ENCODE measurements at regions not wholly inside any gene's neighbourhood (a gene's known extent, or its start where the extent isn't known, plus 50 kb on each side); places are given as distances from the start of the nearest gene placed in this dataset.

GRCh38 chr18:61093965-61094364 lies 239.3 kb upstream of the CDH20 start:
- DNase-seq, result no peak

GRCh38 chr18:61096226-61096625 lies 237.0 kb upstream of the CDH20 start:
- no peak for DNase-seq

- no peak for DNase-seq
These were observed 226.1 kb upstream of the CDH20 start for GRCh38 chr18:61107113-61107512.

- no peak for DNase-seq
These were observed 224.5 kb upstream of the CDH20 start for GRCh38 chr18:61108706-61109105.

- DNase-seq, result no peak
These were observed 209.9 kb upstream of the CDH20 start for GRCh38 chr18:61123309-61123708.

- DNase-seq, result no peak
These were observed 205.3 kb upstream of the CDH20 start for GRCh38 chr18:61127714-61128467.

GRCh38 chr18:61129001-61129400 lies 204.2 kb upstream of the CDH20 start:
- no peak for DNase-seq

GRCh38 chr18:61132031-61132430 lies 201.2 kb upstream of the CDH20 start:
- no peak for DNase-seq

GRCh38 chr18:61133783-61134182 lies 199.4 kb upstream of the CDH20 start:
- DNase-seq, result no peak

GRCh38 chr18:61136711-61137251 lies 196.4 kb upstream of the CDH20 start:
- no peak for DNase-seq

GRCh38 chr18:61141691-61142090 lies 191.5 kb upstream of the CDH20 start:
- no peak for DNase-seq

- DNase-seq, result no peak
These were observed 184.9 kb upstream of the CDH20 start for GRCh38 chr18:61148322-61148721.

- DNase-seq, result no peak
These were observed 183.4 kb upstream of the CDH20 start for GRCh38 chr18:61149786-61150185.

GRCh38 chr18:61153571-61153970 lies 179.7 kb upstream of the CDH20 start:
- no peak for DNase-seq

GRCh38 chr18:61154866-61155265 lies 178.4 kb upstream of the CDH20 start:
- no peak for DNase-seq

- no peak for DNase-seq
These were observed 177.6 kb upstream of the CDH20 start for GRCh38 chr18:61155586-61155985.

- no peak for DNase-seq
These were observed 175.8 kb upstream of the CDH20 start for GRCh38 chr18:61157451-61157850.

GRCh38 chr18:61159246-61159645 lies 174.0 kb upstream of the CDH20 start:
- DNase-seq, result no peak

GRCh38 chr18:61164321-61164720 lies 168.9 kb upstream of the CDH20 start:
- no peak for DNase-seq

- no peak for DNase-seq
These were observed 165.3 kb upstream of the CDH20 start for GRCh38 chr18:61167902-61168301.

- no peak for DNase-seq
These were observed 163.8 kb upstream of the CDH20 start for GRCh38 chr18:61169386-61169785.

- DNase-seq, result no peak
These were observed 160.6 kb upstream of the CDH20 start for GRCh38 chr18:61172624-61173023.

- no peak for DNase-seq
These were observed 159.7 kb upstream of the CDH20 start for GRCh38 chr18:61173554-61173953.

GRCh38 chr18:61183798-61184197 lies 149.4 kb upstream of the CDH20 start:
- no peak for DNase-seq

GRCh38 chr18:61187971-61188370 lies 145.3 kb upstream of the CDH20 start:
- no peak for DNase-seq
